Kidney (tissue), 13 donors: ENCODE measurements at regions not wholly inside any gene's neighbourhood (a gene's known extent, or its start where the extent isn't known, plus 50 kb on each side); places are given as distances from the start of the nearest gene placed in this dataset.

ENCODE experiments used
- DNase-seq, 5 donors: peaks; one replicate each; pipeline ENCODE4 v3.0.0-alpha.2; 2013 to 2020
- FAIRE-seq: peaks from 2 replicates; lab custom pipeline; 2012; peaks lifted over from hg19 to GRCh38; lab: Jason Lieb, UNC
- H3K27ac ChIP-seq, 2 donors: one replicate each; pipeline ENCODE4 v1.7.0; 2013; ENCODE audit warnings: low read depth in 2 of 2, low read length in 2 of 2, inconsistent platforms in 1 of 2
- H3K27me3 ChIP-seq: one replicate; pipeline ENCODE4 v1.7.1; 2013; ENCODE audit warnings: low read length, inconsistent platforms; ENCODE audit not compliant: control insufficient read depth, insufficient read depth
- H3K36me3 ChIP-seq, 3 donors: one replicate each; pipeline versions ENCODE4 v1.7.0 to v1.7.1; 2013; ENCODE audit warnings: low read length in 3 of 3, control low read depth in 1 of 3, inconsistent platforms in 1 of 3; ENCODE audit not compliant: insufficient read depth in 3 of 3, control insufficient read depth in 2 of 3
- H3K4me1 ChIP-seq, 3 donors: one replicate each; pipeline versions ENCODE4 v1.7.0 to v1.7.1; 2013; ENCODE audit warnings: low read length in 3 of 3, inconsistent platforms in 1 of 3, low read depth in 1 of 3; ENCODE audit not compliant: control insufficient read depth in 2 of 3, insufficient read depth in 2 of 3
- H3K4me3 ChIP-seq, 3 donors: one replicate each; pipeline versions ENCODE4 v1.7.0 to v1.8.1; 2013; ENCODE audit warnings: low read length in 3 of 3, control low read depth in 1 of 3, inconsistent platforms in 1 of 3
- H3K9ac ChIP-seq, 3 donors: one replicate each; pipeline versions ENCODE4 v1.7.0 to v1.7.1; 2013; ENCODE audit warnings: low read length in 3 of 3, control low read depth in 1 of 3, inconsistent platforms in 1 of 3
- H3K9me3 ChIP-seq, 3 donors: one replicate each; pipeline versions ENCODE4 v1.7.0 to v1.7.1; 2013; ENCODE audit warnings: low read length in 3 of 3, control low read depth in 1 of 3, inconsistent platforms in 1 of 3; ENCODE audit not compliant: control insufficient read depth in 2 of 3, insufficient read depth in 1 of 3
- CTCF ChIP-seq: IDR thresholded peaks from 3 replicates; pipeline ENCODE4 v1.5.1; 2012; ENCODE audit warnings: mild to moderate bottlenecking, moderate library complexity, borderline replicate concordance; ENCODE audit not compliant: insufficient read depth; ENCODE audit errors: extremely low read depth
- intact Hi-C: fragments of 100-400 bp; cut with DNase I; formaldehyde crosslinking; loops from one replicate; pipeline ENCODE4 v1.11.1; 2022
- donor health status: control.
- donor health status: control.
- donor health status: control.
- donor health status: control.
- donor health status: control.
- donor health status: DM: yes; HTN: yes; CAD: no.
- donor health status: Normal renal cell carcinoma (clear cell type).

DNA sequence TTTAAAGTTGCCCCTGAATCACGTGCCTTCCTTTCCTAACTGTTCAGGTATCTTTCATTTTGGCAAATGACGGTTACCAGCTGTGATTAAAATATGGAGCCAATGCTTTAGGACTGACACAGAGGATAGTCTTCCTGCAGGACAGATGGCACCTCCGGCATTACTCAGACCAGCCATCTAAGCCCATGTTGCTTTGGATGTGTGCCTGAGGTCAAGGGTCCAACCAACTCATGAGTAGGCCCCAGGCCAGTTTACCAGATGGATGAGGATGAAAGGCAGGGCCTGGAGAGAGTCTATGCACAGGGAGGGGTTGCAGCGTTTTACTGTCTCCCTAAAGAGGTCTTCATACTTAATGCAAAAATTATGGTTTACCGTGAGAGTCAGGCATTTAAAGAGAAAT, 174.0 kb upstream of the GATB start:
- Histone ChIP-seq H3K4me3 (no peak overlapping the region), H3K27me3 (no peaks in the 10 kb centered on the region), H3K4me1 (no peaks in the 10 kb centered on the region), H3K9ac (no peak overlapping the region), H3K36me3 (no peaks in the 10 kb centered on the region), H3K27ac (no peak overlapping the region), H3K9me3 (no peaks in the 10 kb centered on the region)
- FAIRE-seq, result no peak
- no peak for TF ChIP-seq CTCF
- DNase-seq, result no peak
- intact Hi-C loops, result no loop called here

DNA sequence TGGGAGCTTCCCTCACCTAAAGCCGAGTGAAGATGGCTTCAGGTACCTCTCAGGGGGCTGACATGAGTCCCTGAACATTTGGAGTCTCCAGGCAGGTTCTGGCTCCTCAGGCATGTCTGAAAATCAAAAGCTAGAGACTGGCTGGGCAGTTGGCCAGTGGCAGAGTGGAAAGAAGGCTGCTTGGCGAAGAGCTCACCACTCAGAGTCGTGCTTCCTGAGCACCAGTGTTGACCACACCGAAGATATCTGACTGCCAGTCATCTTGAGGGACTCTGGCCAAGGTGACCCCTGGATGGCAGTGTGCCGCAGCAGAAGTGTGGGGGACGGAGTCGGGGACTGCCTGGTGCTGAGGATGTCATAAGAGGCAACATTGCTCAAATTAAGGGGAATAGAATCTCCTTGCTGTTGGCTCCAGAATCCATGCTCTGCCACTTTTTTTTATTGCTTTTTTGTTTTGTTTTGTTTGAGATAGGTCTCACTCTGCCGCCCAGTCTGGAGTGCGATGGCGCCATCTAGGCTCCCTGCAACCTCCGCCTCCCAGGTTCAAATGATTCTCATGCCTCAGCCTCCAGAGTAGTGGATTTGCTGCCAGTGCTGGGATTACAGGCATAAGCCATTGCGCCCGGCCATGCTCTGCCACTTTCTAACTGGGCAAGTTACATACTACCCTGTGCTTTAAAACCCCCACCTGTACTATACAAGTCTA, 172.5 kb upstream of the GATB start:
- H3K4me3 ChIP-seq, result no peak overlapping the region
- FAIRE-seq, result no peak
- DNase-seq, result no peak
- no peaks in the 10 kb centered on the region for H3K27me3 ChIP-seq
- H3K9ac ChIP-seq, result no peak overlapping the region
- H3K27ac ChIP-seq, result no peak overlapping the region
- TF ChIP-seq CTCF, result no peak
- intact Hi-C loops, result no loop called here
- H3K36me3 ChIP-seq, result no peaks in the 10 kb centered on the region
- no peaks in the 10 kb centered on the region for H3K9me3 ChIP-seq
- H3K4me1 ChIP-seq, result no peaks in the 10 kb centered on the region

DNA sequence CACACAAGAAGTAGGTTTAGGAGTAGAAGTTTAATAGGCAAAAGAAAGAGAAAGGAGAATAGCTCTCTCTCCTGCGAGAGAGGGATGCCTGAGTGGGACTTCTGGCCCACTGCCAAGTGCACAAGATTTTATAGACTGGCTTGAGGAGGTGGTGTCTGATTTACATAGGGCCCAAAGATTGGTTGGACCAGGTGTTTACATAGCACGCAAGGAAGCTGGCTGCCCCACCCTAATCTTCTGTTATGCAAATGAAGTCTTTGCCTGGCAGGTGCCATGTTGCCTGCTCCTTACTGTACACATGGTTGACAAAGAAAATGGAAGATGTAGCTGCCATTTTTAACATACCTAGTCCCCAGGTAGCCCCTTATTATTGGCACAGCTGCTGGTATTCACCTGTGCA, 170.8 kb upstream of the GATB start:
- no peak overlapping the region for H3K27ac ChIP-seq
- no peaks in the 10 kb centered on the region for H3K27me3 ChIP-seq
- H3K4me1 ChIP-seq, result no peaks in the 10 kb centered on the region
- no peaks in the 10 kb centered on the region for H3K9me3 ChIP-seq
- no peaks in the 10 kb centered on the region for H3K36me3 ChIP-seq
- no peak for TF ChIP-seq CTCF
- intact Hi-C loops, result no loop called here
- peak in 1 of 5 donors; percentile 9 for DNase-seq
- H3K4me3 ChIP-seq, result no peak overlapping the region
- no peak for FAIRE-seq
- no peak overlapping the region for H3K9ac ChIP-seq

DNA sequence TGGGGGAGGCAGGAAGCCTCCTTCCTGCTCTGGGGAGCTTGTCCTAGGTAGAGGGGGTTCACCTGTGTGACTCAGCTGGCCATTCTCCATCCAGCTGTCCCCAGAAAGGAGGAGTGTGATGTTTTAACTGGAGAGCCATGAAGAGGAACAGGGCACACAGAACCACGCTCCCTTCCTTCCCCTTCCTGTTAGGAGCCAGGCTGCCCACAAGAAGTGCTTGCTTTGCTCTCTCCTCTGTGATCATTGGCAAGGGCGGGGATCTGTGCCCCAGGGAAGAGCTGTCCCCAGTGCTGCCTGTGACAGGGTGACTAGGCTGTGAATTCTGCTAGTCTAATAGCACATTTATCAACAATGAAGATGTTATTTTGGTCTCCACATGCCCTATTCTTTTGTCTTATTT, 169.6 kb upstream of the GATB start:
- FAIRE-seq, result no peak
- intact Hi-C loops, result no loop called here
- Histone ChIP-seq H3K9ac (no peak overlapping the region), H3K4me3 (no peak overlapping the region), H3K4me1 (no peaks in the 10 kb centered on the region), H3K9me3 (no peaks in the 10 kb centered on the region), H3K36me3 (no peaks in the 10 kb centered on the region), H3K27ac (no peak overlapping the region), H3K27me3 (no peaks in the 10 kb centered on the region)
- no peak for DNase-seq
- no peak for TF ChIP-seq CTCF
